Osteoblast (primary cell): ENCODE measurements at regions not wholly inside any gene's neighbourhood (a gene's known extent, or its start where the extent isn't known, plus 50 kb on each side); places are given as distances from the start of the nearest gene placed in this dataset.

Experiments used
- DNase-seq: peaks from one replicate; pipeline ENCODE4 v3.0.0; 2011; ENCODE audit warnings: low spot score, mixed read lengths; ENCODE audit not compliant: insufficient read length; ENCODE audit errors: missing footprints
- H2AFZ ChIP-seq: 2 replicates; pipeline ENCODE4 v1.6.0; 2011; ENCODE audit warnings: mild to moderate bottlenecking, low read length
- H3K27ac ChIP-seq: 2 replicates; pipeline ENCODE4 v1.5.1; 2011; ENCODE audit warnings: mild to moderate bottlenecking, low read depth, low read length, moderate library complexity
- H3K27me3 ChIP-seq: 2 replicates; pipeline ENCODE4 v1.6.0; 2012; ENCODE audit warnings: mild to moderate bottlenecking, control low read depth, inconsistent platforms, low read length, moderate library complexity; ENCODE audit not compliant: insufficient read depth
- H3K36me3 ChIP-seq: 2 replicates; pipeline ENCODE4 v1.5.1; 2011; ENCODE audit warnings: mild to moderate bottlenecking, low read length, control low read depth, moderate library complexity; ENCODE audit not compliant: insufficient read depth
- H3K4me1 ChIP-seq: 2 replicates; pipeline ENCODE4 v1.5.1; 2011; ENCODE audit warnings: mild to moderate bottlenecking, low read length, control low read depth, moderate library complexity; ENCODE audit not compliant: insufficient read depth
- H3K4me2 ChIP-seq: 2 replicates; pipeline ENCODE4 v1.6.0; 2011; ENCODE audit warnings: mild to moderate bottlenecking, low read length; ENCODE audit not compliant: insufficient read depth
- H3K4me3 ChIP-seq: fragments of 200-600 bp; sonication (generic); 3 replicates; pipeline ENCODE4 v1.5.1; 2012; ENCODE audit warnings: mild to moderate bottlenecking, low read length, inconsistent platforms; ENCODE audit not compliant: insufficient read depth
- H3K79me2 ChIP-seq: 2 replicates; pipeline ENCODE4 v1.6.0; 2012; ENCODE audit warnings: mild to moderate bottlenecking, low read length, control low read depth, inconsistent platforms; ENCODE audit not compliant: insufficient read depth
- H3K9me3 ChIP-seq: 2 replicates; pipeline ENCODE4 v1.5.1; 2011; ENCODE audit warnings: low read depth, low read length, control low read depth
- H4K20me1 ChIP-seq: 2 replicates; pipeline ENCODE4 v1.6.0; 2012; ENCODE audit warnings: mild to moderate bottlenecking, low read length, control low read depth; ENCODE audit not compliant: insufficient read depth
- TF ChIP-seq, protein P1 (sequence below): IDR thresholded peaks from 2 replicates; pipeline ENCODE4 v1.5.1; 2011; ENCODE audit warnings: mild to moderate bottlenecking, low read depth, low read length, moderate library complexity; ENCODE audit errors: extremely low read depth

DNA sequence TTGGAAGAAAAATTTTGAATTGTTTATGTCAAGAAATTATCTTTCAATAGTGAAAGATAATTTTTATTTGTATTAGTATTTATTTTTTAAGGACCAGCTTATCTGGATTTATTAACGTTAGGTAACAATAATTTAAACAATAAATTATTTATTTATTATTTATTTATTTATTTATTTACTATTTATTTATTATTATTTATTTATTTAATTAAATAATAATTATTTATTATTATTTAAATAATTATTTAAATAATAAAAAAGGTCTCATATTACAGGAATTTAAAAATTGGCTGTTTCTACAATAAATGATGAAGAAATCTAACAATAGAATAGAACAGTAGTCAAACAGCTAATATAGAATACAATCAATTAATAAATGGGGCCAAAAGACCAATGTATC, 618.7 kb upstream of the BRINP3 start:
- DNase-seq: no peak
- Histone ChIP-seq H3K36me3 (no peaks in the 10 kb centered on the region), H3K79me2 (no peaks in the 10 kb centered on the region), H3K4me1 (no peaks in the 10 kb centered on the region), H2AFZ (no peak overlapping the region), H3K27me3 (no peaks in the 10 kb centered on the region), H3K27ac (no peak overlapping the region), H3K9me3 (peaks cover 2% of the 10 kb centered on the region), H4K20me1 (no peaks in the 10 kb centered on the region), H3K4me2 (no peak overlapping the region), H3K4me3 (no peak overlapping the region)
- TF ChIP-seq, protein P1, sequence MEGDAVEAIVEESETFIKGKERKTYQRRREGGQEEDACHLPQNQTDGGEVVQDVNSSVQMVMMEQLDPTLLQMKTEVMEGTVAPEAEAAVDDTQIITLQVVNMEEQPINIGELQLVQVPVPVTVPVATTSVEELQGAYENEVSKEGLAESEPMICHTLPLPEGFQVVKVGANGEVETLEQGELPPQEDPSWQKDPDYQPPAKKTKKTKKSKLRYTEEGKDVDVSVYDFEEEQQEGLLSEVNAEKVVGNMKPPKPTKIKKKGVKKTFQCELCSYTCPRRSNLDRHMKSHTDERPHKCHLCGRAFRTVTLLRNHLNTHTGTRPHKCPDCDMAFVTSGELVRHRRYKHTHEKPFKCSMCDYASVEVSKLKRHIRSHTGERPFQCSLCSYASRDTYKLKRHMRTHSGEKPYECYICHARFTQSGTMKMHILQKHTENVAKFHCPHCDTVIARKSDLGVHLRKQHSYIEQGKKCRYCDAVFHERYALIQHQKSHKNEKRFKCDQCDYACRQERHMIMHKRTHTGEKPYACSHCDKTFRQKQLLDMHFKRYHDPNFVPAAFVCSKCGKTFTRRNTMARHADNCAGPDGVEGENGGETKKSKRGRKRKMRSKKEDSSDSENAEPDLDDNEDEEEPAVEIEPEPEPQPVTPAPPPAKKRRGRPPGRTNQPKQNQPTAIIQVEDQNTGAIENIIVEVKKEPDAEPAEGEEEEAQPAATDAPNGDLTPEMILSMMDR: no peak

DNA sequence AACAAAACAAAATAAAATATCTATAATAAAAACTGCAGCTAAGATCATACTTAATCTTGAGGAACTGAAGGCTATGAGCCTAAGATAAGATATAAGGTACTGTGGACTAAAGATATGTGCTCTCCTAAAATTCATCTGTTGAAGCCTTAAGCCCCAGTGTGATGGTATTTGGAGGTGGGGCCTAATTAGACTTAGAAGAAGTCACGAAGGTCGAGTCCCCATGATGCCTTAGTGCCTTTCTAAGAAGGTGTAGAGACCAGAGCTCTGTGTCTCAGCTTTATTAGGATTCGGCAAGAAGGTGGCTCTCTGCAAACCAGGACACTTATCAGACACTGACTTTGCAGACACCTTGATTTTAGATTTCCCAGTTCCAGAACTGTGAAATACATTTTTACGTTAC, 622.0 kb upstream of the BRINP3 start:
- no peaks in the 10 kb centered on the region for H3K79me2 ChIP-seq
- no peak overlapping the region for H2AFZ ChIP-seq
- no peaks in the 10 kb centered on the region for H4K20me1 ChIP-seq
- no peak overlapping the region for H3K27ac ChIP-seq
- H3K27me3 ChIP-seq: no peaks in the 10 kb centered on the region
- H3K4me1 ChIP-seq: no peaks in the 10 kb centered on the region
- TF ChIP-seq, protein P1: no peak
- H3K4me3 ChIP-seq: no peak overlapping the region
- peaks cover 2% of the 10 kb centered on the region for H3K9me3 ChIP-seq
- DNase-seq: no peak
- no peak overlapping the region for H3K4me2 ChIP-seq
- H3K36me3 ChIP-seq: no peaks in the 10 kb centered on the region

DNA sequence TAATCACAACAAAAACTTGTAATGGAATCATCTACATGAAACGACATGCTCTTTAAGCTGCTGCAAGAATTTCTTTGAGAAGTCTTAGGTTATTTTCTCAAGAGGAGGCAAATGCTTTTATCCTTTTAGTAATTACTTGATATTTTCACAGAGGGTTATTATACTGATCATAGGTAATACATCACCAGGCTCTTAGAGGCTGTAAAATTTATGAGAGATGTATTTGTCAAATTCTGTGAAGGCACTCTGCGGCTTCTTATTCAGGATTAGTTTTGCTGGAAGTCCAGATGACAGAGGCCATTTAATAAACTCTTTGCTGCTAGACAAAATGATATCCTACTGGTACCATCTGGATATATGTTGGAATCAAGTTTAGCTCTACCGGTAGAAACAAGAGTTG, 624.3 kb upstream of the BRINP3 start:
- Histone ChIP-seq H3K4me2 (no peak overlapping the region), H4K20me1 (no peaks in the 10 kb centered on the region), H2AFZ (no peak overlapping the region), H3K9me3 (peaks cover 2% of the 10 kb centered on the region), H3K36me3 (no peaks in the 10 kb centered on the region), H3K79me2 (no peaks in the 10 kb centered on the region), H3K27ac (no peak overlapping the region), H3K4me1 (no peaks in the 10 kb centered on the region), H3K4me3 (no peak overlapping the region), H3K27me3 (no peaks in the 10 kb centered on the region)
- TF ChIP-seq, protein P1: no peak
- no peak for DNase-seq

DNA sequence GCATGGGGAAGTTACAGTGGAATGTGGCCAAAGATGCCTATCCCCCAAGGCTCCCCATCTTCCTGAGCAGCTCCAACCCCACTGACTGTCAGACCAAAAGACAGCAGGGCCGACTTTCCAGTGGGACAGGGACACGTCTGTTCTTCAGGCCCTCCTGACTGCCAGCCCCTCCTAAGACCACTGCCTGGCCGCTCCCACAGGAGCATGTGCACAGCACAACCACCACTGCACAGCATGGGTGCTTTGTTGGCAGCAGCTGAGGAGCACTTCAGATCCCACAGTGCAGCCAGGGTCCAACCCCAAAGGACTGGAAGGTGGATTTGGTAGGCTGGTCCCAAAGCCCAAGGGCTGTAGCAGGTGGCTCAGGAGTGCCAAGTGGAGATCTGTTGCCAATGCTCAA, 648.3 kb upstream of the BRINP3 start:
- no peak for DNase-seq
- H3K4me2 ChIP-seq: no peak overlapping the region
- no peak overlapping the region for H3K4me3 ChIP-seq
- H3K27me3 ChIP-seq: no peaks in the 10 kb centered on the region
- TF ChIP-seq, protein P1: no peak
- no peak overlapping the region for H3K27ac ChIP-seq
- no peaks in the 10 kb centered on the region for H3K9me3 ChIP-seq
- H3K4me1 ChIP-seq: no peaks in the 10 kb centered on the region
- no peaks in the 10 kb centered on the region for H3K36me3 ChIP-seq
- H3K79me2 ChIP-seq: no peaks in the 10 kb centered on the region
- H2AFZ ChIP-seq: no peak overlapping the region
- H4K20me1 ChIP-seq: no peaks in the 10 kb centered on the region
